ENCODE measurements at regions not wholly inside any gene's neighbourhood (a gene's known extent, or its start where the extent isn't known, plus 50 kb on each side); places are given as distances from the start of the nearest gene placed in this dataset.

DNA sequence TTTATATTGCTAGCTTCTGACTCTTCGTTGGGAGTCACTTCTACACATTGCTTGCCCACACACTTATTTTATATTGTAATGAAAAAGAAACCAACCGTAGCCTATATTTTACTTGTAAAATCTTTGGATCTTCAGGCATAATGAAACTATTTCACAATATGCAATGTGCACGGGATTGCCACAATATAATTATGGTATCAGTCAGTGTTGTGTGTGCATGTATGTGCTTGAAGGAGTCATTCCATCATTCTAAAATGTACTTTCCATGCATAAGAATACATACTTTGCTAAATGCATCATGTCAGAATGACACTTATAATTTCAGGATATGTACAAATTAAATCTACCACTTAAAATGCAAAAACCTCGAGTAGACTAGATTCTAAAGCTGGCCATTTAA is 64.0 kb upstream of the TLE4 start:
- TF ChIP-seq, protein P1, sequence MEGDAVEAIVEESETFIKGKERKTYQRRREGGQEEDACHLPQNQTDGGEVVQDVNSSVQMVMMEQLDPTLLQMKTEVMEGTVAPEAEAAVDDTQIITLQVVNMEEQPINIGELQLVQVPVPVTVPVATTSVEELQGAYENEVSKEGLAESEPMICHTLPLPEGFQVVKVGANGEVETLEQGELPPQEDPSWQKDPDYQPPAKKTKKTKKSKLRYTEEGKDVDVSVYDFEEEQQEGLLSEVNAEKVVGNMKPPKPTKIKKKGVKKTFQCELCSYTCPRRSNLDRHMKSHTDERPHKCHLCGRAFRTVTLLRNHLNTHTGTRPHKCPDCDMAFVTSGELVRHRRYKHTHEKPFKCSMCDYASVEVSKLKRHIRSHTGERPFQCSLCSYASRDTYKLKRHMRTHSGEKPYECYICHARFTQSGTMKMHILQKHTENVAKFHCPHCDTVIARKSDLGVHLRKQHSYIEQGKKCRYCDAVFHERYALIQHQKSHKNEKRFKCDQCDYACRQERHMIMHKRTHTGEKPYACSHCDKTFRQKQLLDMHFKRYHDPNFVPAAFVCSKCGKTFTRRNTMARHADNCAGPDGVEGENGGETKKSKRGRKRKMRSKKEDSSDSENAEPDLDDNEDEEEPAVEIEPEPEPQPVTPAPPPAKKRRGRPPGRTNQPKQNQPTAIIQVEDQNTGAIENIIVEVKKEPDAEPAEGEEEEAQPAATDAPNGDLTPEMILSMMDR (IDR thresholded peaks at IDR 0.05) = no peak
- TF ChIP-seq ZFX (IDR thresholded peaks at IDR 0.05; ENCODE audit: borderline replicate concordance) = no peak
- H3K27ac ChIP-seq = no peak overlapping the region

DNA sequence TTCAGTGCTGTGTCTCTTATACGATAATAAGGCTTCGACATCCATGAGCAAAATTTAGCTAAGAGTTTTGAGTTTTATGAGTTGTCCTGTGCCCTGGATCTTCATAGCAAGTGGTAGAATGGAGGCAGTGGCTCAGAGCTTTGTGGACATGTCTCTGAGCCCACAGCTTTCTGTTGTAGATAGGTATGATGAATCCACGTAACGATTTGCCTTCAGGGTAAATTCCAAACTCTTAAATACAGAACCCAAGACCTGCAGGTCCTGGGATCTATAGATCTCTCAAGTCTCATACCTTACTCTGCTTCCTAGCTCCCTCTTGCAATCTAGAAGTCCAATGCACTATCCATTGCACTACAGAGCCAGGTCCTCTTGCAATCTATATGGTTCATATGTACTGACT is 59.5 kb upstream of the TLE4 start:
- no peak for TF ChIP-seq ZFX (IDR thresholded peaks at IDR 0.05; ENCODE audit: borderline replicate concordance)
- TF ChIP-seq, protein P1 (IDR thresholded peaks at IDR 0.05) = no peak
- no peak overlapping the region for H3K27ac ChIP-seq

Data from 22Rv1 (cell line).